WI38 (cell line): ENCODE measurements at regions not wholly inside any gene's neighbourhood (a gene's known extent, or its start where the extent isn't known, plus 50 kb on each side); places are given as distances from the start of the nearest gene placed in this dataset.
"Not testable (repeated sequence)": the region's sequence is repeated elsewhere in the genome, so short reads cannot be mapped to it uniquely, and the experiment has no call there.

Source experiments
- H3K4me3 ChIP-seq: 2 replicates; pipeline ENCODE4 v1.5.1; 2011; ENCODE audit warnings: low read depth, mild to moderate bottlenecking, control low read depth, low read length
- TF ChIP-seq, protein P1 (sequence below): IDR thresholded peaks from 2 replicates; pipeline ENCODE4 v1.5.1; 2012; ENCODE audit warnings: low read depth, mild to moderate bottlenecking, control low read depth, low read length

DNA sequence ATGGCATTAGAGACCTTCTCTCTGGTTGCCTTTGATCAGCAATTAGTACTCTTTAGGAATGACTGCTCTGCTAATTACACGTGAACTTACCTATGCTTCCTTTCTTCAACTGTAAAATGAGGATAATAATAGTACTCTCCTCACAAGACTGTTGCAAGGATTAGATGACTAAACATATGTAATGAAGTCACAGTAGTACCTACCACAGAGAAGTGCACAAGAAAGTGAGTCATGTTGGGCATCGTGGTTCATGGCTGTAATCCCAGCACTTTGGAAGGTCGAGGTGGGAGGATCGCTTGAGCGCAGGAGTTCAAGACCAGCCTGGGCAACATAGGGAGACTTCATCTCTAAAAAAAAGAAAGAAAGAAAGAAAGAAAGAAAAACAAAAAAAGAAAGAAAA is 68.1 kb upstream of the AK4 start:
- H3K4me3 ChIP-seq = no peak overlapping the region
- TF ChIP-seq, protein P1, sequence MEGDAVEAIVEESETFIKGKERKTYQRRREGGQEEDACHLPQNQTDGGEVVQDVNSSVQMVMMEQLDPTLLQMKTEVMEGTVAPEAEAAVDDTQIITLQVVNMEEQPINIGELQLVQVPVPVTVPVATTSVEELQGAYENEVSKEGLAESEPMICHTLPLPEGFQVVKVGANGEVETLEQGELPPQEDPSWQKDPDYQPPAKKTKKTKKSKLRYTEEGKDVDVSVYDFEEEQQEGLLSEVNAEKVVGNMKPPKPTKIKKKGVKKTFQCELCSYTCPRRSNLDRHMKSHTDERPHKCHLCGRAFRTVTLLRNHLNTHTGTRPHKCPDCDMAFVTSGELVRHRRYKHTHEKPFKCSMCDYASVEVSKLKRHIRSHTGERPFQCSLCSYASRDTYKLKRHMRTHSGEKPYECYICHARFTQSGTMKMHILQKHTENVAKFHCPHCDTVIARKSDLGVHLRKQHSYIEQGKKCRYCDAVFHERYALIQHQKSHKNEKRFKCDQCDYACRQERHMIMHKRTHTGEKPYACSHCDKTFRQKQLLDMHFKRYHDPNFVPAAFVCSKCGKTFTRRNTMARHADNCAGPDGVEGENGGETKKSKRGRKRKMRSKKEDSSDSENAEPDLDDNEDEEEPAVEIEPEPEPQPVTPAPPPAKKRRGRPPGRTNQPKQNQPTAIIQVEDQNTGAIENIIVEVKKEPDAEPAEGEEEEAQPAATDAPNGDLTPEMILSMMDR = no peak

- TF ChIP-seq, protein P1 = no peak
- H3K4me3 ChIP-seq = no peak overlapping the region
Observed at GRCh38 chr1:65082346-65083040, 65.5 kb upstream of the AK4 start.

GRCh38 chr1:65083263-65083896 is 64.6 kb upstream of the AK4 start:
- H3K4me3 ChIP-seq = no peak overlapping the region
- TF ChIP-seq, protein P1 = no peak

DNA sequence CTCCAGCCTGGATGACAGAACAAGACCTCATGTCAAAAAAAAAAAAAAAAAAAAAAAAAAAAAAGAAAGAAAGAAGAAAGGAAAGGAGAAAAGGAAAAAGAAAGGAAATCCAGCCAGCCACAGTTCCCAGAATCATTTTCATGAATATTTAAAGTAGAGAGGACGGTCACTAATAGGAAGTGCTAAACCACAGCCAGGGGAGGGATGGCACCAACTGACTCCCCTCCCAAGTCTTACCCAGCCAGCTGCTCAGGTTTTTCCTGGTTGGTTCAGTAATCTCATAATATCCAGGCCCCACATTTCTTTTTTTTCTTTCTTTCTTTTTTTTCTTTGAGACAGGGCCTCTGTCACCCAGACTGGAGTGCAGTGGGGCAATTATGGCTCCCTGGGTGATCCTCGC is 63.9 kb upstream of the AK4 start:
- TF ChIP-seq, protein P1 = no peak
- no peak overlapping the region for H3K4me3 ChIP-seq

- not testable (repeated sequence) for H3K4me3 ChIP-seq
Observed at GRCh38 chr1:65087519-65087918, 60.5 kb upstream of the AK4 start.

DNA sequence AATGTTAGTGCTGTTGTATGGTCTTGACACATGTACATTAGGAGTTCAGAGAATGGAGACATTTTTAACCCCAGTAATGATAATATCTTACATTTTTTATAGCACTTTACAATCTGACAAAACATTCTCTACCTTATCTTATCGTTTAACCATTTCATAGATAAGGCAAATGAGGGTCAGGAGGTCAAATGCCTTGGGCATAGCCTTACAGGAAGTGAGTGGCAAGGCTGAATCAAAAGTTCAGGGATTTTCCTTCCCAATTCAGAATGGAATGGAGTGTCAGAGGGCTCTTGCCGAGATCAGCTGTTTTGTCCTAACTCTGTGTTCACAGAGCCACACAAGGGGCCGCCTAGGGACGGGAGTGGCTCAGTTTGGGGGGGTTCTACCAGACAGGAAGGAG is 57.6 kb upstream of the AK4 start:
- H3K4me3 ChIP-seq = no peak overlapping the region
- TF ChIP-seq, protein P1 = no peak

GRCh38 chr1:65092691-65093090 is 55.3 kb upstream of the AK4 start:
- TF ChIP-seq, protein P1 = no peak
- H3K4me3 ChIP-seq = no peak overlapping the region
